ENCODE measurements at regions not wholly inside any gene's neighbourhood (a gene's known extent, or its start where the extent isn't known, plus 50 kb on each side); places are given as distances from the start of the nearest gene placed in this dataset.

GRCh38 chr5:8033261-8033660 lies 164.3 kb downstream of the MTRR start:
- Histone ChIP-seq H3K36me3 (ENCODE audit: low read depth, missing control alignments) (no peaks in the 10 kb centered on the region), H3K9me3 (no peaks in the 10 kb centered on the region), H3K27ac (no peak overlapping the region), H3K4me3 (no peak overlapping the region), H3K4me1 (no peaks in the 10 kb centered on the region), H3K27me3 (no peaks in the 10 kb centered on the region)
- intact Hi-C loops (cut with DNase I; ENCODE audit: low total_unique reads) = no loop called here
- no peak for TF ChIP-seq POLR2A (IDR thresholded peaks at IDR 0.05)
- no peak for TF ChIP-seq CTCF (IDR thresholded peaks at IDR 0.05)
- 93 to 95% methylated on average over 3 of the region's 3 CpGs for WGBS, 2 donors
- no peak for DNase-seq

GRCh38 chr5:8034852-8035251 lies 165.9 kb downstream of the MTRR start:
- Histone ChIP-seq H3K27ac (no peak overlapping the region), H3K27me3 (no peaks in the 10 kb centered on the region)
- 82 to 91% methylated on average over 5 to 6 of the region's 6 CpGs for WGBS, 2 donors

GRCh38 chr5:8048920-8049319 lies 180.0 kb downstream of the MTRR start:
- Histone ChIP-seq H3K4me3 (no peak overlapping the region), H3K36me3 (ENCODE audit: low read depth, missing control alignments) (no peaks in the 10 kb centered on the region), H3K27me3 (no peaks in the 10 kb centered on the region), H3K27ac (no peak overlapping the region), H3K4me1 (no peaks in the 10 kb centered on the region), H3K9me3 (no peaks in the 10 kb centered on the region)
- 76 to 84% methylated on average over 1 of the region's 1 CpG for WGBS, 2 donors
- DNase-seq = no peak
- intact Hi-C loops (cut with DNase I; ENCODE audit: low total_unique reads) = no loop called here
- TF ChIP-seq POLR2A (IDR thresholded peaks at IDR 0.05) (no peak), CTCF (IDR thresholded peaks at IDR 0.05) (no peak)

More at GRCh38 chr5:8034852-8035251, 165.9 kb downstream of the MTRR start:
- TF ChIP-seq POLR2A (IDR thresholded peaks at IDR 0.05) (no peak), CTCF (IDR thresholded peaks at IDR 0.05) (no peak)
- no peak for DNase-seq
- no peaks in the 10 kb centered on the region for H3K9me3 ChIP-seq
- H3K4me3 ChIP-seq = no peak overlapping the region
- intact Hi-C loops (cut with DNase I; ENCODE audit: low total_unique reads) = no loop called here
- H3K4me1 ChIP-seq = no peaks in the 10 kb centered on the region
- no peaks in the 10 kb centered on the region for H3K36me3 ChIP-seq (ENCODE audit: low read depth, missing control alignments)

GRCh38 chr5:8050616-8051175 lies 181.7 kb downstream of the MTRR start:
- H3K4me3 ChIP-seq = no peak overlapping the region
- no peak for TF ChIP-seq CTCF (IDR thresholded peaks at IDR 0.05)
- TF ChIP-seq POLR2A (IDR thresholded peaks at IDR 0.05) = no peak
- DNase-seq = no peak
- H3K27me3 ChIP-seq = no peaks in the 10 kb centered on the region
- intact Hi-C loops (cut with DNase I; ENCODE audit: low total_unique reads) = no loop called here
- no peaks in the 10 kb centered on the region for H3K36me3 ChIP-seq (ENCODE audit: low read depth, missing control alignments)
- no peaks in the 10 kb centered on the region for H3K4me1 ChIP-seq
- 51 to 62% methylated on average over 2 of the region's 2 CpGs for WGBS, 2 donors
- H3K9me3 ChIP-seq = no peaks in the 10 kb centered on the region
- no peak overlapping the region for H3K27ac ChIP-seq

GRCh38 chr5:8053270-8053669 lies 184.3 kb downstream of the MTRR start:
- Histone ChIP-seq H3K4me1 (peaks cover 4% of the 10 kb centered on the region), H3K36me3 (ENCODE audit: low read depth, missing control alignments) (no peaks in the 10 kb centered on the region), H3K4me3 (no peak overlapping the region), H3K9me3 (no peaks in the 10 kb centered on the region), H3K27ac (no peak overlapping the region), H3K27me3 (no peaks in the 10 kb centered on the region)
- intact Hi-C loops (cut with DNase I; ENCODE audit: low total_unique reads) = no loop called here
- 58 to 80% methylated on average over 8 to 13 of the region's 13 CpGs for WGBS, 2 donors
- DNase-seq = no peak
- no peak for TF ChIP-seq POLR2A (IDR thresholded peaks at IDR 0.05)
- no peak for TF ChIP-seq CTCF (IDR thresholded peaks at IDR 0.05)
